ENCODE measurements at regions not wholly inside any gene's neighbourhood (a gene's known extent, or its start where the extent isn't known, plus 50 kb on each side); places are given as distances from the start of the nearest gene placed in this dataset.

- DNase-seq, result no peak
- H3K9me3 ChIP-seq, result no peaks in the 10 kb centered on the region
- no peak overlapping the region for H3K4me3 ChIP-seq
- no peaks in the 10 kb centered on the region for H3K27me3 ChIP-seq
- TF ChIP-seq CTCF (IDR thresholded peaks at IDR 0.05) (no peak), POLR2A (IDR thresholded peaks at IDR 0.05) (no peak)
- no peaks in the 10 kb centered on the region for H3K36me3 ChIP-seq
- H3K4me1 ChIP-seq, result no peaks in the 10 kb centered on the region
- H3K27ac ChIP-seq, result no peak overlapping the region
Measured at GRCh38 chrX:148322906-148323305, 177.5 kb upstream of the AFF2 start.

GRCh38 chrX:148333989-148334388, 166.4 kb upstream of the AFF2 start:
- Histone ChIP-seq H3K4me1 (no peaks in the 10 kb centered on the region), H3K9me3 (no peaks in the 10 kb centered on the region), H3K27me3 (no peaks in the 10 kb centered on the region), H3K27ac (no peak overlapping the region), H3K4me3 (no peak overlapping the region), H3K36me3 (no peaks in the 10 kb centered on the region)
- no peak for DNase-seq
- no peak for TF ChIP-seq POLR2A (IDR thresholded peaks at IDR 0.05)
- TF ChIP-seq CTCF (IDR thresholded peaks at IDR 0.05), result no peak

GRCh38 chrX:148337873-148338272, 162.5 kb upstream of the AFF2 start:
- no peak for DNase-seq
- H3K4me1 ChIP-seq, result no peaks in the 10 kb centered on the region
- H3K27ac ChIP-seq, result no peak overlapping the region
- no peaks in the 10 kb centered on the region for H3K9me3 ChIP-seq
- no peaks in the 10 kb centered on the region for H3K27me3 ChIP-seq
- no peak for TF ChIP-seq CTCF (IDR thresholded peaks at IDR 0.05)
- no peak for TF ChIP-seq POLR2A (IDR thresholded peaks at IDR 0.05)
- no peaks in the 10 kb centered on the region for H3K36me3 ChIP-seq
- H3K4me3 ChIP-seq, result no peak overlapping the region

- Histone ChIP-seq H3K27ac (no peak overlapping the region), H3K27me3 (no peaks in the 10 kb centered on the region), H3K36me3 (no peaks in the 10 kb centered on the region), H3K4me3 (no peak overlapping the region), H3K9me3 (no peaks in the 10 kb centered on the region), H3K4me1 (no peaks in the 10 kb centered on the region)
- no peak for DNase-seq
- TF ChIP-seq CTCF (IDR thresholded peaks at IDR 0.05) (no peak), POLR2A (IDR thresholded peaks at IDR 0.05) (no peak)
Measured at GRCh38 chrX:148354916-148355315, 145.5 kb upstream of the AFF2 start.

GRCh38 chrX:148361641-148362040, 138.8 kb upstream of the AFF2 start:
- no peak for DNase-seq
- Histone ChIP-seq H3K36me3 (no peaks in the 10 kb centered on the region), H3K27me3 (no peaks in the 10 kb centered on the region), H3K27ac (no peak overlapping the region), H3K9me3 (no peaks in the 10 kb centered on the region), H3K4me3 (no peak overlapping the region), H3K4me1 (no peaks in the 10 kb centered on the region)
- TF ChIP-seq CTCF (IDR thresholded peaks at IDR 0.05), result no peak
- no peak for TF ChIP-seq POLR2A (IDR thresholded peaks at IDR 0.05)

All from Peyer's patch (tissue), 4 donors.